Putamen (tissue), 1 donor: ENCODE measurements at regions not wholly inside any gene's neighbourhood (a gene's known extent, or its start where the extent isn't known, plus 50 kb on each side); places are given as distances from the start of the nearest gene placed in this dataset.
"Not testable (repeated sequence)": the region's sequence is repeated elsewhere in the genome, so short reads cannot be mapped to it uniquely, and the experiment has no call there.

Source experiments
- DNase-seq: peaks from one replicate; pipeline ENCODE4 v3.0.0-alpha.2; 2016; ENCODE audit warnings: low spot score

DNA sequence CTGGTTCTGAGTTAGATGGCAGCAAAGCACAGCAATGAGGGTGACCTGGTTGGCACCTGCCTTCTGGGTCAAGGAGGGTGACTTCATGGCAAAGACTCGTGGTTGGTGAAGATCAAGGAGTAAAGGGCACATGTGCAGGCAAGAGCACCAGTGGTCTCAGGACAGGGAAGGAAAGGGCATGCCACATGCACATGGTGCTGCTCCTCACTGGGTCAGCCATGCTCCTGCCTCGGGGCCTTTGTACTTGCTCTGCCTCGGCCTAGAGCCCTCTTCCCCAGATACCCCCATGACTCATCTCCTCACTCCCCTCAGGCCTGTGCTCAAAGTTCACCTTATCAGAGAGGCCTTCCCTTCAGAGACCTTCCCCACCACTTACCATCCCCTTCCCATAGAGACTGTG, 106.7 kb upstream of the KDM7A start:
- no peak for DNase-seq

DNA sequence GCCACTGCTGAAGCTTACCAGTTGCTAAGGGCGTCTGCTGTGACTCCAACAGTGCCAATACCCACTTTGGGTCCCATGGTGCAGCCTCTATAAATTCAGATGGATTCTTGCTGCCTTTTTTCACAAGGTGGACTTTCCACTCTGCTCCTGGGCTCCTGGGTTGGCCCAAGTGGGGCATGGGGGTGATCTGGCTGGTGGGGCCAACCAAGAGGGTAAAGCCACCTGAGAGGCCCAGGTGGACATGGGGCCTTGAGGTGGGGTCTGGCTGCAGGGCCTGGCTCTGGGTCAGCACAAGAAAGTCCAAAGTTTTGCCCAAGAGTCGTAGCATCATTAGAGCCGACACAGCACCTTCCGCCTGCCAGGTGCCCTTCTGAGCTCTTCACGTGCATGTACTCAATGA, 105.2 kb upstream of the KDM7A start:
- no peak for DNase-seq

DNA sequence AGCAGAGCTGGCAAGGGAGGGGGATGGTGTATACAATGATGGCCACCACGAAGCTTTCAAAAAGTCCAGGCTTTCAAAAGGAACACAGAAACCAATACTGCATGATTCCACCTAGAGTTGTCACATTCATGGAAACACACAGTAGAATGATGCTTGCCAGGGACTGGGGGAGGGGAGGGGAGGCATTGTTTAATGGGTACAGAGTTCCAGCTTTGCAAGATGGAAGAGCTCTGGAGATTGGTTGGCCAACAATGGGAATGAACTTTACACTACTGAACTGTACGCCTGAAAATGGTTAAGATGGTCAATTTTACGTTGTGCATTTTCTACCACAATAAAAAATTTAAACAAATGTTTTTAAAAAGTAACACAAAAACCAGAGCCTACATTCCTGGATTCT, 104.5 kb upstream of the KDM7A start:
- DNase-seq, result no peak

DNA sequence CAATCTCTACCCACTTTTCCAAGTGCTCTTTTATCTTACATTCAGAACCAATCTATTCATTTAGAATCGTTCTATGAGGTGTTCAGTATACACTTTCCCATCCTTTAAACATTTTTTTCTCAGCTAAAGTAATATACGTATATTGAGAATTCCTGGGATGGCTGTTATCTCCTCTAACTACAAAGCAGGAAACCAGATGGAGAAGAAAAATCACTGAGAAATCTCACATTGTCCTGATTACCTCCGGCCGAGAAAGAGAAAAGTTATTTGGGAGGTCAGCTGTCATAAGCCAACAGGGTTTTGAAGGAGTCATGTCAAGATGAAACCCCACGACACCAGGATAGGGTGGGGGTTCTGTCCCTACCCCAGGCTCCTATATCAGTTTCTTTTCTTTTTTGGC, 99.2 kb upstream of the KDM7A start:
- DNase-seq, result no peak

GRCh38 chr7:140275069-140275965, 98.5 kb upstream of the KDM7A start:
- no peak for DNase-seq

- DNase-seq, result no peak
These were observed 96.6 kb upstream of the KDM7A start for GRCh38 chr7:140273417-140273816.

DNA sequence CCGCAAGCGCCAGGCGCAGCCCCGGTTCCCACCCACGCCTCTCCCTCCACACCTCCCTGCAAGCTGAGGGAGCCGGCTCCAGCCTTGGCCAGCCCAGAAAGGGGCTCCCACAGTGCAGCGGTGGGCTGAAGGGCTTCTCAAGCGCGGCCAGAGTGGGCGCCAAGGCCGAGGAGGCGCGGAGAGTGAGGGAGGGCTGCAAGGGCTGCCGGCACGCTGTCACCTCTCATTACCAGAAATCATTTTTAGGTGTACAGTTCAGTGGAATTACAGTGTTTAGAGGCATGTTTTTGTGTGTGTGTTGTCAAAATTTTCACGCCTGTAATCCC, 94.8 kb upstream of the KDM7A start:
- not testable (repeated sequence) for DNase-seq

- no peak for DNase-seq
These were observed 92.3 kb upstream of the KDM7A start for GRCh38 chr7:140269004-140269638.

DNA sequence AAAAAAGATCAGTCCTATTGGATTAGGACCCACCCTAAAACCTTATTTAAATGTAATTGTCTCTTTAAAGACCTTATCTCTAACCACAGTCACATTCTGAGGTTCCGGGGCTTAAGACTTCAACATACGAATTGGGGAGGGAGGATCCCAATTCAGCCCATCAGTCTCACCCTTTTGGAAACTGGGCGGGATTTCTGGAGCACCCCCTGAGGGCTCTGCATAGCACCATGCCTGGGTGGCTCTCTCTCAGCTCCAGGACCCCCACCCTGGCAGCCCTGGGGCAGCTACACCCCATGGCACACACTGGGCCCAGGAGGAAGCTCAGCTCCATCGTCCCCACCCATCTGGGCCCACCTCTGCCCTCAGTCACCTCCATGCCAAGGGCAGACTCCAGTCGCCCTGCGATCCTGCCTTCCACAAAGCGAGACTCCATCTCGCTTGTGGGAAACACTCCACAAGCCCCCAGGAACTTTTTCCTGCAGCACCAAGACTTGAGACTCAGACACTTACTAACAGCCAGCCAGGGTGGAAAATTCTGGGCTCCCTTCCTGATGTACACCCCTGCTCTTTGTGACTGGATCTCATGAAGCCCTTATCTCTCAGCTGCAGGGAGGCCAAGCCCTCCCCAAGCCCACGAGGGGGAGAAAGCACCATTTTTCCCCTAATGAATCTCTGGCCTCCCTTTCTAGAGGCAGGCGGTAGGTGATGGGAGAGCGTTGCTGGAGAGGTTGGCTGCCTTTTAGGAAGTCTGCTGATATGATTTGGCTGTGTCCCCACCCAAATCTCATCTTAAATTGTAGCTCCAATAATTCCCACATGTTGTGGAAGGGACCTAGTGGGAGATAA, 90.8 kb upstream of the KDM7A start:
- DNase-seq, result no peak

- no peak for DNase-seq
These were observed 86.5 kb upstream of the KDM7A start for GRCh38 chr7:140263277-140263676.

DNA sequence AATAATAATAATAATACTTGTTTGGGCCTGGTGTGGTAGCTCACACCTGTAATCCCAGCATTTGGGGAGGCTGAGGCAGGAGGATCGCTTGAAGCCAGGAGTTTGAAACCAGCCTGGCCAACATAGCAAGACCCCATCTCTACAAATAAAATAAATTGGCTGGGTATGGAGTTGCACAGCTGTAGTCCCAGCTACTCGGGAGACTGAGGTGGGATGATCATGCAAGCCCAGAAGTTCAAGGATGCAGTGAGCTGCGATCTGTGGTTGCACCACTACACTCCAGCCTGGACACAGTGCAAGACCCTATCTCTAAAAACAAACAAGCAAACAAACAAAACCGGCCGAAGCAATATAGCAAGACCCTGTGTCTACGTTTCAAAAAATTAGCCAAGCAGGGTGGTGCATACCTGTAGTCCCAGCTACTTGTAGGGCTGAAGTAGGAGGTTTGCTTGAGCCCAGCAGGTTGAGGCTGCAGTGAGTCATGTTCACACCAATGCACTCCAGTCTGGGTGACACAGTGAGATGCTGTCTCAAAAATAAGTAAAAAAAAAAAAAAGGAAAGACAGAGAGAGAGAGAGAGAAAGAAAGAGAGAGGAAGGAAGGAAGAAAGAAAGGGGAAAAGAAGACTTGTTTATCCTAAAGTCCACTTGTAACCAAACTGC, 85.6 kb upstream of the KDM7A start:
- DNase-seq, result no peak

GRCh38 chr7:140261522-140261921, 84.7 kb upstream of the KDM7A start:
- no peak for DNase-seq

GRCh38 chr7:140261105-140261486, 84.3 kb upstream of the KDM7A start:
- DNase-seq, result no peak

DNA sequence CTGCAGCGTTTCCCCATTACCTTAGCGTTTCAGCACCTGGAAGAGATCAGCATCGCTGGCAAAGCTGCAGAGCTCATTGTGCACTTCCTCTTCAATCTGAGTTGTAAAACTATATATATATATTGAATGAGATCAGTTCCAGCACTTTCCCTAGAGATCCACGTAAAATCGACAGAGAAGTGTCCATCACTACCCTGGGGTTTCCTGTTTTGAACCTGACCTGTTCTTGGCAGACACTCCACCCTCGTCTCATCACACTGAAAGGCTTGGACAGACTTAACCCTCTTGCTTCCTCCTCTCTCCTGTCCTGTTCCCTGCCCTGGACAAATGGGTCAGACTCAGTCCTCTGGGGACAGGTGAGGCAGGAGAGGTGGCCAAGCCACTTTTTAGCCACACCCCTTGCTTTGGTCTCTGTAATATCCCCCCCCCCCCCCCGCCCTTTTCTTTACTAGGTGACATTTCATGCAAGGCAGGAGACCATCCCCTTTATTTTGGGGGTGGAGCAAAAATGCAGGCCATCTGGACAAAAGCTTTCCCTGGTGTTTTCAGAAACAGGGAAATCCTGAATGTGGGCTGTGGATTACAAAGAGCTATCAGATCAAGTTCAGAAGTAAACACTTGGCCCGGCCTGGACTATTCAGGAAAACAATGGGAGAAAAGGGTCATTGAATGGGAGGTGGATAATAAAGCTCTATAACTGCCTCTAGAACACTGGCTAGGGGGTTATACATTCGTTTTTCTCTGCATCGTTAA, 83.7 kb upstream of the KDM7A start:
- DNase-seq, result peak; percentile 56

GRCh38 chr7:140257278-140257677, 80.5 kb upstream of the KDM7A start:
- not testable (repeated sequence) for DNase-seq

- not testable (repeated sequence) for DNase-seq
These were observed 78.2 kb upstream of the KDM7A start for GRCh38 chr7:140254976-140255375.

DNA sequence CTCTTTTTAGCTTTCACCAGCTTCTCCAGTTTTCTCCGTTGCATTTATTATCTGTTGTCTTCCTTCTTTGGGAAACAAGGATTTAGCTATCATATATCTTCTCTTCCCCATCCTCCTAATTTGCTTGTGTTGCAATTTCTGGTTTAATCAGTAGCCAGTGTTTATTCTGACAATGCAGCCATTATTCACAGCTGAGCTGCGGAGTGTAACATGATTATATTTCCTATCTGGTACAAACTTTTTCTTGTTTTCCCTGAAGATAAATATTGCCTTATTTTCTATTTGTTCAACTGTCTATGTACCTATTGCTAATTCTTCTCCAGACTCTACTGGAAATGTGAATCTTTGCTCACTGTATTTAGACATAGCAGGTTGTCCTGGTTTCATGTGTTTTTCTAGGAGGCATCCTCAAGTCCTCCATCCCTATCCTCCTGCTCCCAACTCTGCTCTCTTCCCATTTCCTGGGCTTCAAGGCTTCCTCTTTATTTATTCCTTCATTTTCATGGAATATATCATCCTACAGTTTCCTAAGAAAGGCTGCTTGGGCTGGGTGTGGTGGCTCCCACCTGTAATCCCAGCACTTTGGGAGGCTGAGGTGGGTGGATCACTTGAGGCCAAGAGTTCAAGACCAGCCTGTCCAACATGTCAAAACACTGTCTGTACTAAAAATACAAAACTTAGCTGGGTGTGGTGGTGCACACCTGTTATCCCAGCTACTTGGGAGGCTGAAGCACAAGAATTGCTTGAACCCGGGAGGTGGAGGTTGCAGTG, 72.4 kb upstream of the KDM7A start:
- no peak for DNase-seq

DNA sequence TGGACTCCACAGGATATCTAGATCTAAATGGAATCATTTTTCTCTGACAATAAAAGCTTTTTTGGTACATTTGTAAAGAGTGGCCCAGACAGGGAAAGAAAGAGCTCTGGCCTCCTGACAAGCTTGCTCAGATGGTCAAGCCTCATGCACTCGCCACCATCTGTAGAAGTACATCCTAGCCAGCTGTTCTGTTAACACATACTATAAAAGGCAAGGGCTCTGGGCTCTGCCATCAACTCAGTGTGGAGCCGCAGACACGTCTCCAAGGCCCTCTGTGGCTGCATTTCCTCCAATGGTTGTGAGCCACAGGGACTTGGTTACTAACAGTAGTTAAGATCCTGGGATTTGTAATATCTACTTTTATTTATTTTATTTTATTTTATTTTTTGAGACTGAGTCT, 70.8 kb upstream of the KDM7A start:
- DNase-seq, result no peak

DNA sequence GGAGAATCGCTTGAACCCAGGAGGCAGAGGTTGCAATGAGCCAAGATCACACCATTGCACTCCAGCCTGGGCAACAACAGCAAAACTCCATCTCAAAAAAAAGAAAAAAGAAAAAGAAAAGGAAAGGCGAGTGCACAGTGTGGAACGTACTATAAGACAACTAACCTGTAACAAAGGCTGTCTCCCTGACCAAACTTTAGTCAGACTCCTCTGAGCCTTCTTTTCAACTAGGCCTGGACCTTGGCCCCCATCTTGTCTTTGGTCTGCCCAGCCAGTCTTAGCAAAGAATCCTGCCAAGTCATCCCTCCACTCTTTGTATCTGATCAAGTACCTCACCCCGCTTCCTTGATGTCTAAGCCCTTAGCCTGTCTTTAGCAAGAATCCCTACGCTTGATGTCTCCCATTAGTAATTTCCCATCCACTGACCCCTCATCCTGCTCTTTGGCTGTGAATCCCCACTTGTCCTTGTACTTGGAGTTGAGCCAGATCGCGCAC, 68.9 kb upstream of the KDM7A start:
- DNase-seq, result no peak
